HepG2 (cell line): ENCODE measurements at regions not wholly inside any gene's neighbourhood (a gene's known extent, or its start where the extent isn't known, plus 50 kb on each side); places are given as distances from the start of the nearest gene placed in this dataset.

Experiments
- ASH2L ChIP-seq: fragments of 300-600, 200-600 bp; sonication (generic); IDR thresholded peaks from 2 replicates; pipeline ENCODE4 v1.7.0; 2017; ENCODE audit warnings: low read depth, mild to moderate bottlenecking, moderate library complexity, mixed read lengths, low read length; ENCODE audit not compliant: insufficient read length
- CSRNP2 ChIP-seq: sonication (generic); formaldehyde crosslinking; conservative IDR thresholded peaks from 2 replicates; pipeline ENCODE4 v1.8.0; 2022; ENCODE audit warnings: low read depth, missing genetic modification reagents
- CTCF ChIP-seq: sonication (generic); formaldehyde crosslinking; IDR thresholded peaks from 2 replicates; pipeline ENCODE4 v1.5.0; 2020; ENCODE audit warnings: mild to moderate bottlenecking, missing genetic modification reagents, moderate library complexity
- HNF4A ChIP-seq: sonication (generic); formaldehyde crosslinking; IDR thresholded peaks from 2 replicates; pipeline ENCODE4 v1.4.0; 2020; ENCODE audit warnings: missing genetic modification reagents
- HOXA3 ChIP-seq: sonication (generic); formaldehyde crosslinking; IDR thresholded peaks from 2 replicates; pipeline ENCODE4 v1.5.0; 2020; ENCODE audit warnings: missing genetic modification reagents
- ISX ChIP-seq: sonication (generic); formaldehyde crosslinking; conservative IDR thresholded peaks from 2 replicates; pipeline ENCODE4 v1.5.0; 2020; ENCODE audit warnings: missing genetic modification reagents
- KLF16 ChIP-seq, 2 experiments: sonication (generic) in 1 of 2; formaldehyde crosslinking in 1 of 2; IDR thresholded peaks; 2 replicates each; pipeline versions ENCODE4 v1.6.1 to v1.8.0; 2016 to 2023; ENCODE audit warnings: missing genetic modification reagents in 2 of 2, missing compliant biosample characterization in 1 of 2
- MYC ChIP-seq: sonication (generic); formaldehyde crosslinking; IDR thresholded peaks from 2 replicates; pipeline ENCODE4 v1.9.0; 2021; ENCODE audit warnings: missing genetic modification reagents, borderline replicate concordance
- NCOR1 ChIP-seq: fragments of 200-600 bp; sonication (generic); IDR thresholded peaks from 2 replicates; pipeline ENCODE4 v1.7.0; 2017; ENCODE audit warnings: antibody characterized with exemption, low read length, borderline replicate concordance
- PCBP2 ChIP-seq: fragments of 200-400 bp; formaldehyde crosslinking; optimal IDR thresholded peaks from 2 replicates; pipeline ENCODE3; 2018; ENCODE audit warnings: low read length, low read depth; ENCODE audit not compliant: poor library complexity, severe bottlenecking
- POGZ ChIP-seq: sonication (generic); formaldehyde crosslinking; IDR thresholded peaks from 2 replicates; pipeline ENCODE4 v1.4.0; 2020; ENCODE audit warnings: mild to moderate bottlenecking, missing genetic modification reagents
- REL ChIP-seq: sonication (generic); formaldehyde crosslinking; conservative IDR thresholded peaks from 2 replicates; pipeline ENCODE4 v1.8.0; 2022; ENCODE audit warnings: mild to moderate bottlenecking, missing genetic modification reagents, moderate library complexity
- RXRA ChIP-seq: sonication (generic); formaldehyde crosslinking; IDR thresholded peaks from 2 replicates; pipeline ENCODE4 v1.5.1; 2020; ENCODE audit warnings: missing genetic modification reagents
- TARDBP ChIP-seq: sonication (generic); formaldehyde crosslinking; IDR thresholded peaks from 2 replicates; pipeline ENCODE4 v1.8.0; 2022; ENCODE audit warnings: mild to moderate bottlenecking, missing genetic modification reagents
- ZNF431 ChIP-seq: sonication (generic); formaldehyde crosslinking; IDR thresholded peaks from 2 replicates; pipeline ENCODE4 v1.9.0; 2022; ENCODE audit warnings: missing genetic modification reagents, low read depth, mild to moderate bottlenecking, borderline replicate concordance
- ZNF709 ChIP-seq: sonication (generic); formaldehyde crosslinking; IDR thresholded peaks from 2 replicates; pipeline ENCODE4 v1.5.0; 2020; ENCODE audit warnings: mild to moderate bottlenecking, missing genetic modification reagents
- ZNF740 ChIP-seq: sonication (generic); formaldehyde crosslinking; IDR thresholded peaks from 2 replicates; pipeline ENCODE4 v1.4.0; 2020; ENCODE audit warnings: missing genetic modification reagents
- ZNF800 ChIP-seq: sonication (generic); formaldehyde crosslinking; IDR thresholded peaks from 2 replicates; pipeline ENCODE4 v1.4.0; 2020; ENCODE audit warnings: missing genetic modification reagents
- ZNF850 ChIP-seq: sonication (generic); formaldehyde crosslinking; conservative IDR thresholded peaks from 2 replicates; pipeline ENCODE4 v1.9.0; 2021; ENCODE audit warnings: mild to moderate bottlenecking, missing genetic modification reagents

- TF ChIP-seq RXRA (CRISPR knock-in tag) (peak; percentile 96), HOXA3 (peak; percentile 78), ZNF709 (CRISPR knock-in tag) (0 out of 2 replicates have a peak, but pooled peaks have one; percentile 21), ZNF800 (CRISPR knock-in tag) (0 out of 2 replicates have a peak, but pooled peaks have one; percentile 50), PCBP2 (no peak), TARDBP (CRISPR knock-in tag) (0 out of 2 replicates have a peak, but pooled peaks have one; percentile 48), ISX (CRISPR knock-in tag) (no peak), CSRNP2 (CRISPR knock-in tag) (no peak), MYC (CRISPR knock-in tag) (no peak; the same call in 1 of the 2 replicates), HNF4A (CRISPR knock-in tag) (peak; percentile 77), KLF16 (CRISPR knock-in tag; IDR thresholded peaks at IDR 0.05) (peak in 1 of 2 experiments; percentile 28; a peak in 1 of 4 replicates), ASH2L (no peak), POGZ (CRISPR knock-in tag) (no peak), REL (CRISPR knock-in tag) (no peak), ZNF850 (CRISPR knock-in tag) (no peak), ZNF431 (no peak), CTCF (CRISPR knock-in tag) (no peak), NCOR1 (peak; percentile 71; the same call in 1 of the 2 replicates), ZNF740 (CRISPR knock-in tag) (no peak)
Measured at GRCh38 chr9:105064248-105065097, 136.5 kb upstream of the ABCA1 start (continued).
